NT2/D1 (cell line): ENCODE measurements at regions not wholly inside any gene's neighbourhood (a gene's known extent, or its start where the extent isn't known, plus 50 kb on each side); places are given as distances from the start of the nearest gene placed in this dataset.

ENCODE experiments used
- DNase-seq: peaks from one replicate; pipeline ENCODE4 v3.0.0-alpha.2; 2011; ENCODE audit warnings: low read depth, low spot score
- H3K27me3 ChIP-seq: 2 replicates; pipeline ENCODE4 v1.6.0; 2011; ENCODE audit warnings: mild to moderate bottlenecking; ENCODE audit not compliant: insufficient read length, insufficient read depth
- H3K36me3 ChIP-seq: 2 replicates; pipeline ENCODE4 v1.6.1; 2011; ENCODE audit warnings: mild to moderate bottlenecking, low read length, mixed read lengths; ENCODE audit not compliant: insufficient read depth, insufficient read length
- H3K4me1 ChIP-seq: 2 replicates; pipeline ENCODE4 v1.5.1; 2011; ENCODE audit not compliant: insufficient read depth, insufficient read length
- H3K4me3 ChIP-seq: 2 replicates; pipeline ENCODE4 v1.5.1; 2011; ENCODE audit warnings: low read depth; ENCODE audit not compliant: insufficient read length
- H3K9ac ChIP-seq: 2 replicates; pipeline ENCODE4 v1.6.0; 2011; ENCODE audit warnings: low read depth; ENCODE audit not compliant: insufficient read length
- H3K9me3 ChIP-seq: 2 replicates; pipeline ENCODE4 v1.5.1; 2011; ENCODE audit warnings: mild to moderate bottlenecking, low read length; ENCODE audit not compliant: insufficient read depth
- SUZ12 ChIP-seq: IDR thresholded peaks from 2 replicates; pipeline ENCODE4 v1.6.1; 2011; ENCODE audit not compliant: insufficient read length, insufficient read depth; ENCODE audit errors: extremely low read depth
- YY1 ChIP-seq: IDR thresholded peaks from 2 replicates; pipeline ENCODE4 v1.6.1; 2011; ENCODE audit not compliant: insufficient read length, insufficient read depth
- ZNF274 ChIP-seq: IDR thresholded peaks from 2 replicates; pipeline ENCODE4 v1.6.1; 2011; ENCODE audit warnings: mild to moderate bottlenecking, low read depth, low read length

DNA sequence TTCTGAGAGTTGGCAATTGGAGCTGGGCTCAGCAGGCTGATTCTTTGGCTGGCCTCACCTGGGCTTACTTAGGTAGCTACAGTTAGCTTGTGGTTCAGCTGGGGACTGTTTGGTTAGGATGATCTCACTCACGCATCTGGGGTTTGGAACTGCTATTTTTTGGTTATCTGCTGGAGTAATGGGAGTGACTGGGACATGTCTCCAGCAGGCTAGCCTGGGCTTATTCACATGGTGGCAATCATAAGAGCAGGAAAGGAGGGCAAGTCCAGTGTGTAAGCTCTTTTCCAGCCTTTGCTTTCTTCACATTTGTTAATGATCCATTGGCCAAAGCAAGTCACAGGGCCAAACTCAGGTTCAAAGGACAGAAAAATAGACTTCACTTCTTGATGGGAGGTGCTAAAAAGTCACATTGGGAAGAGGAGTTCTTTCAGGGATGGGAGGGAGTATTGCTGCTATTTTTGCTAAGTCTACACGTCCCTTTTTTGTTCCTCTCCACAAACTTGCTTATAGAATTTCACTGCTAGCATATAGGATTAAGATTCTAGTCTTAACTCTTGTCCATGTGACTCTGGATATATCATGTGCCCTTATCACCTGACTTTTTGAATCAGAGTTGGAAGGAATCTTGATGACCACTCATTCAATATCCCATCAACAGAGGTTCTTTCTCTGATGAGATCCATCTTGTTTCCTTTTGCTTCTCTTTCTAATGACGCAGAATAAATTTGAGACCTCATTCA lies 174.0 kb downstream of the ZFP36L2 start:
- Histone ChIP-seq H3K9me3 (no peaks in the 10 kb centered on the region), H3K36me3 (no peaks in the 10 kb centered on the region), H3K4me3 (no peak overlapping the region), H3K4me1 (peaks cover 6% of the 10 kb centered on the region), H3K27me3 (peaks cover 3% of the 10 kb centered on the region), H3K9ac (no peak overlapping the region)
- TF ChIP-seq YY1 = no peak
- TF ChIP-seq ZNF274 = no peak
- no peak for TF ChIP-seq SUZ12
- DNase-seq = no peak

DNA sequence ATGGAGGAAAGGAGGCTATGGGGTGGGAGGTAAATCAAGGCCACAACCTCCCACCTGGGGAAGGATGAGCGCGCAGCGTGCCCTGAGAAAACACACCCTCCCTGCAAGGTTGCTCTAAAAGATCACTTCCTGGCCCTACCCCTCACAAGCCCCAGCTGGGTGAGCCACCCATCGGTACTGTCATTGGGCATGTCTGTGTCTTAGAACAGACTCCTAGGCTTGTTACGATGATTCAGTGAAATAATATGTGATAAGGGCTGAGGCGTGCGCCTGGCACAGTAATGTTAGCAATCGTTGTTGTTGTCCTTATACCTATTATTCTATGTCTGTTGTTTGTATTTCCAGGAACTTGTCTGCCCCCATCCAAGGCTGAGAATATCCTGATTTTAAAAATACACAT lies 175.1 kb downstream of the ZFP36L2 start:
- Histone ChIP-seq H3K36me3 (no peaks in the 10 kb centered on the region), H3K9ac (no peak overlapping the region), H3K4me1 (peaks cover 3% of the 10 kb centered on the region), H3K9me3 (no peaks in the 10 kb centered on the region), H3K4me3 (no peak overlapping the region), H3K27me3 (peaks cover 3% of the 10 kb centered on the region)
- no peak for DNase-seq
- TF ChIP-seq SUZ12 = no peak
- no peak for TF ChIP-seq ZNF274
- TF ChIP-seq YY1 = no peak

DNA sequence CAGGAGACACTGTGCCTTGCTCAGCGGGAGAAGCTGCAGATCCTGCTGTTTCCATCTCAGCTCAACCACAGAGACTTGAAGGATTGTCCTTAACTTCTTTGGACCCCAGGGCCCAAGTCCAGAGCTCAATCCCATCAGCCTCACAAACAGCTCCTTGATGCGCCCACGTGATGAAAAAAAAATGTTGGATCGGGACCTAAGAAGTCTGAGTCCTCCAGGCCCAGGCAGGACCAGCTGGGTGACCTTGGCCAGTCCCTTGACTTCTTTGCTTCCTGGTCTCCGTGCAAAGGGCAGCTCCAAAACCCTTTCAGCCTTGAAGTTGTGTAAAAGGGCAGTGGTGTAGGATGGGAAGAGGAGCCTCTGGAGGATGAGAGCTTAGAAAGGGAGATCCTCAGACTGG lies 175.5 kb downstream of the ZFP36L2 start:
- Histone ChIP-seq H3K9me3 (no peaks in the 10 kb centered on the region), H3K27me3 (no peaks in the 10 kb centered on the region), H3K4me3 (no peak overlapping the region), H3K4me1 (peaks cover 3% of the 10 kb centered on the region), H3K36me3 (no peaks in the 10 kb centered on the region), H3K9ac (no peak overlapping the region)
- TF ChIP-seq SUZ12 (no peak), YY1 (no peak), ZNF274 (no peak)
- no peak for DNase-seq

DNA sequence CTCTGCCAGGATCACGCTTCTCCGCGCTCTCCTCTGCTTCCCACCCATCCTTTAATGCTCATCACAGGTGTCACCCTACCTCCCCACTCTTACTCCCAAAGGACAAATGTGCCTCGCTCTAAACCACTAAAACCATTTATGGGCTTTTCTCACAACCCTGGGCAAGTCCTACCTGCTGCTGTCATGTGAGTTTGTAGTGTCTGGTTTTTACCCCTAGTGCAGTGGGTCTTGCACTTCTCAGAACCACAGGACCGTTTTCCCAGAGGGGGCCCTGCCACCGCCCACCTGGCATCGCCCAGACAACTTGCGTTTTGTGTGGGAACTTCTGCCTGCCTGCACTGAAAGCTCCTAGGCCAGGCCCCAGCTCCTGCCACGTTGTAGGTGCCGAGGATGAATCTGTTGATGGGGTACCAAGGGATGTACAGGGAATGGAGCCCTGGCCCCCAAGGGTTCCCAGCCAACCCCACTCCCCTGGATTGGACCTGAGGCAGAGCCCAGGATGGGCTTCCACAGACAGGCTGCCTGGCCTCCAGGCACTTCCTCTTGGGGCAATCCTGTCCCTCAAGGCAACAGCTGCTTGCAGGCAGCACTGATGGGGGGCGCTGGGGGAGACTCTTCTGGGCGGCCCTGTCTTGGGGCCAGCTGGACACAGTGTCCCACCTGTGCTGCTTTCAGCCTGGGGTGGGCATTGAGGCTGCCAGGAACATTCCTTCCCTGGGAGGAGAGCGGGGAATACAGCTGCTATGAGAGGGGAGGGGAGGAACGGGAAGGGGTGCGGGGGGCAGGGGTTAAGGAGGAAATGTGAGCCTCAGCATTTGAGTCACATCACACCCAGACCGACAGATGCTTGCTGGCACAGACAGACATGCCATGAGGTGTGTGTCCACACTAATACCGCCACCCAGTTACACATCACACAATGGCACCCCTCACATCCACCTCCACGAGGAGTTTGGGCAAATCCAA lies 176.3 kb downstream of the ZFP36L2 start:
- Histone ChIP-seq H3K4me3 (no peak overlapping the region), H3K9ac (no peak overlapping the region), H3K9me3 (no peaks in the 10 kb centered on the region), H3K36me3 (no peaks in the 10 kb centered on the region), H3K4me1 (peaks cover 3% of the 10 kb centered on the region), H3K27me3 (no peaks in the 10 kb centered on the region)
- no peak for DNase-seq
- TF ChIP-seq SUZ12 (no peak), YY1 (no peak), ZNF274 (no peak)

DNA sequence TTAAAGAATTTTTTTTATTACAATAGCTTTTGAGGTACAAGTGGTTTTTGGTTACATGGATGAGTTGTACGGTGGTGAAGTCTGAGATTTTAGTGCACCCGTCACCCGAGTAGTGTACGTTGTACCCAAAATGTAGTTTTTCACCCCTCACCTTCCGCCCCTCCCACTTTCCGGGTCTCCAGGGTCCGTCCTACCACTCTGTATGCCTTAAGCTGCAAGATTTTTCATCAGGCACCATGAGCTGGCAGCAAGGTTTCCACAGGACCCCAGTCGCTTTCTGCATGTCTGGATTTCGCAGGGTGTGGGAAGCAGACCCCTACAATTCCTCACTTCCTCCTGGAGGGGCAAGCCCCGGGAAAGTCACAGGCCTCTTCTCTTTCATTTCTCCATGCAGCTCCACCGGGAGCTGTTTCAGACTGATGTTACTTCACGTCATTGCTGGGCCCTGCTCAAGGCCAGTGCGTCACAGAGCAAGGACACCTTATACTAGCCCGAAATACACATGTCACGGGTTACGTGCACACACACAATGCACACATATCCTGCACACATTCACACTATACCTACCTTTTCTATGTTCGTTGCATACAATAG lies 179.1 kb downstream of the ZFP36L2 start:
- H3K36me3 ChIP-seq = no peaks in the 10 kb centered on the region
- no peaks in the 10 kb centered on the region for H3K9me3 ChIP-seq
- H3K27me3 ChIP-seq = no peaks in the 10 kb centered on the region
- no peak overlapping the region for H3K9ac ChIP-seq
- TF ChIP-seq SUZ12 (no peak), YY1 (no peak), ZNF274 (no peak)
- H3K4me3 ChIP-seq = no peak overlapping the region
- peaks cover 3% of the 10 kb centered on the region for H3K4me1 ChIP-seq
- no peak for DNase-seq

DNA sequence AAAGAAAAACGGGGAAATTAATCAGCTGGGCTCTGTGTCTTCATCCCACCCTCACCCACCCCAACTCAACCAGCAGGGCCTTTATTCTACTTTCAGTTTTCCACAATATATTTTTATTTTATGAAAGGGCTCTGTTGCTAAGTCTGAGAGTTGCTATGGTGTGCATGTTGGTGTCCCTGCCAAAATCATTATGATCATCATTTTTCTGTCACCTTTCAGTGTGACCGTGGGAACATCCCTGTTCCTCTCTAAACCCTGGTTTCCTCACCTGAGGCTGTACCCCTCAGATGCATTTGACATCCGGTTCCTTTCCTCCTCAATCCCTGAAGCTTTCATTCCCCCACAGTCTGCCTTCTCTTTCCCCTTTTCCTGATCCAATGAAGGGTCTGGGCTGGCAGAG lies 180.5 kb downstream of the ZFP36L2 start:
- Histone ChIP-seq H3K36me3 (no peaks in the 10 kb centered on the region), H3K9me3 (no peaks in the 10 kb centered on the region), H3K9ac (no peak overlapping the region), H3K27me3 (no peaks in the 10 kb centered on the region), H3K4me3 (no peak overlapping the region), H3K4me1 (peaks cover 10% of the 10 kb centered on the region)
- DNase-seq = no peak
- no peak for TF ChIP-seq YY1
- TF ChIP-seq ZNF274 = no peak
- TF ChIP-seq SUZ12 = no peak
